T-helper 9 cell (primary cell): ENCODE measurements at regions not wholly inside any gene's neighbourhood (a gene's known extent, or its start where the extent isn't known, plus 50 kb on each side); places are given as distances from the start of the nearest gene placed in this dataset.

Experiments
- DNase-seq: peaks from one replicate; pipeline ENCODE4 v3.0.0-alpha.2; 2020

- DNase-seq: no peak
Measured at GRCh38 chr3:110774496-110775265, 296.9 kb upstream of the NECTIN3 start.

GRCh38 chr3:110779581-110779980, 292.0 kb upstream of the NECTIN3 start:
- DNase-seq: no peak

- DNase-seq: no peak
Measured at GRCh38 chr3:110783541-110783940, 288.1 kb upstream of the NECTIN3 start.

GRCh38 chr3:110788794-110789193, 282.8 kb upstream of the NECTIN3 start:
- no peak for DNase-seq

GRCh38 chr3:110789315-110789714, 282.3 kb upstream of the NECTIN3 start:
- no peak for DNase-seq

GRCh38 chr3:110790631-110791030, 281.0 kb upstream of the NECTIN3 start:
- no peak for DNase-seq

- DNase-seq: no peak
Measured at GRCh38 chr3:110791995-110792686, 279.5 kb upstream of the NECTIN3 start.

GRCh38 chr3:110793611-110794010, 278.0 kb upstream of the NECTIN3 start:
- no peak for DNase-seq

- no peak for DNase-seq
Measured at GRCh38 chr3:110795163-110795562, 276.5 kb upstream of the NECTIN3 start.

GRCh38 chr3:110799271-110799670, 272.3 kb upstream of the NECTIN3 start:
- DNase-seq: no peak

- DNase-seq: no peak
Measured at GRCh38 chr3:110804856-110805255, 266.8 kb upstream of the NECTIN3 start.

GRCh38 chr3:110806924-110807323, 264.7 kb upstream of the NECTIN3 start:
- no peak for DNase-seq

GRCh38 chr3:110808630-110809029, 263.0 kb upstream of the NECTIN3 start:
- no peak for DNase-seq

- DNase-seq: no peak
Measured at GRCh38 chr3:110810356-110810755, 261.3 kb upstream of the NECTIN3 start.

GRCh38 chr3:110811050-110811449, 260.6 kb upstream of the NECTIN3 start:
- no peak for DNase-seq

GRCh38 chr3:110813541-110813940, 258.1 kb upstream of the NECTIN3 start:
- no peak for DNase-seq

GRCh38 chr3:110814170-110815007, 257.2 kb upstream of the NECTIN3 start:
- DNase-seq: no peak

- no peak for DNase-seq
Measured at GRCh38 chr3:110815008-110815583, 256.5 kb upstream of the NECTIN3 start.

GRCh38 chr3:110816008-110816407, 255.6 kb upstream of the NECTIN3 start:
- DNase-seq: no peak

- DNase-seq: no peak
Measured at GRCh38 chr3:110821586-110821985, 250.0 kb upstream of the NECTIN3 start.

GRCh38 chr3:110822971-110823370, 248.6 kb upstream of the NECTIN3 start:
- DNase-seq: no peak

GRCh38 chr3:110846971-110847370, 224.6 kb upstream of the NECTIN3 start:
- no peak for DNase-seq

GRCh38 chr3:110849064-110849463, 222.6 kb upstream of the NECTIN3 start:
- DNase-seq: no peak
